NCI-H526 (cell line): ENCODE measurements at regions not wholly inside any gene's neighbourhood (a gene's known extent, or its start where the extent isn't known, plus 50 kb on each side); places are given as distances from the start of the nearest gene placed in this dataset.

Source experiments
- DNase-seq, 2 experiments: peaks; one replicate each; lab custom pipeline; 2025; lab: John Stamatoyannopoulos, UW

GRCh38 chr2:204108781-204109295 is 172.3 kb downstream of the ICOS start:
- DNase-seq: no peak

- no peak for DNase-seq
Observed at GRCh38 chr2:204109681-204110080, 173.1 kb downstream of the ICOS start.

GRCh38 chr2:204110338-204110741 is 173.8 kb downstream of the ICOS start:
- no peak for DNase-seq

- no peak for DNase-seq
Observed at GRCh38 chr2:204110751-204111516, 174.4 kb downstream of the ICOS start.

GRCh38 chr2:204112084-204112770 is 175.7 kb downstream of the ICOS start:
- no peak for DNase-seq

GRCh38 chr2:204114295-204115136 is 178.0 kb downstream of the ICOS start:
- no peak for DNase-seq

- DNase-seq: no peak
Observed at GRCh38 chr2:204115137-204116056, 178.8 kb downstream of the ICOS start.

- DNase-seq: no peak
Observed at GRCh38 chr2:204116159-204116792, 179.7 kb downstream of the ICOS start.

GRCh38 chr2:204122425-204122824 is 185.9 kb downstream of the ICOS start:
- peak; percentile 65 to 82 for DNase-seq

GRCh38 chr2:204124140-204124750 is 187.7 kb downstream of the ICOS start:
- DNase-seq: no peak

GRCh38 chr2:204126705-204127104 is 190.1 kb downstream of the ICOS start:
- no peak for DNase-seq

- DNase-seq: no peak
Observed at GRCh38 chr2:204127238-204127637, 190.7 kb downstream of the ICOS start.

GRCh38 chr2:204129591-204130294 is 193.2 kb downstream of the ICOS start:
- DNase-seq: no peak

GRCh38 chr2:204131621-204132020 is 195.1 kb downstream of the ICOS start:
- DNase-seq: no peak

- DNase-seq: no peak
Observed at GRCh38 chr2:204133476-204133875, 196.9 kb downstream of the ICOS start.

GRCh38 chr2:204134421-204134820 is 197.9 kb downstream of the ICOS start:
- no peak for DNase-seq

GRCh38 chr2:204135752-204136151 is 199.2 kb downstream of the ICOS start:
- DNase-seq: no peak

- no peak for DNase-seq
Observed at GRCh38 chr2:204138206-204138605, 201.6 kb downstream of the ICOS start.

- DNase-seq: no peak
Observed at GRCh38 chr2:204140246-204140645, 203.7 kb downstream of the ICOS start.
